Breast epithelium (tissue), 4 donors: ENCODE measurements at regions not wholly inside any gene's neighbourhood (a gene's known extent, or its start where the extent isn't known, plus 50 kb on each side); places are given as distances from the start of the nearest gene placed in this dataset.

Experiments
- DNase-seq, 2 donors: peaks; one replicate each; pipeline ENCODE4 v3.0.0-alpha.2; 2019; ENCODE audit warnings: low spot score in 2 of 2
- H3K27ac ChIP-seq, 2 donors: fragments of 200-600 bp; sonication (generic) in 1 of 2; one replicate each; pipeline ENCODE4 v1.5.1; 2016 to 2019; ENCODE audit warnings: mild to moderate bottlenecking in 1 of 2
- H3K27me3 ChIP-seq, 2 donors: fragments of 200-600 bp; sonication (generic) in 1 of 2; one replicate each; pipeline versions ENCODE4 v1.5.1 to v1.6.0; 2017 to 2019; ENCODE audit warnings: control low read depth in 1 of 2, mild to moderate bottlenecking in 1 of 2
- H3K36me3 ChIP-seq: fragments of 200-600 bp; one replicate; pipeline ENCODE4 v1.5.1; 2019
- H3K4me1 ChIP-seq, 2 donors: fragments of 200-600 bp; sonication (generic); one replicate each; pipeline ENCODE4 v1.5.1; 2016 to 2019; ENCODE audit warnings: control low read depth in 1 of 2
- H3K4me3 ChIP-seq, 3 donors: fragments of 200-600 bp; sonication (generic); 1 replicate in 2 of 3; 2 replicates in 1 of 3; pipeline ENCODE4 v1.5.1; 2016 to 2019; ENCODE audit warnings: mild to moderate bottlenecking in 3 of 3, moderate library complexity in 2 of 3
- H3K9me3 ChIP-seq, 2 donors: fragments of 200-600 bp; sonication (generic) in 1 of 2; one replicate each; pipeline ENCODE4 v1.5.1; 2016 to 2019; ENCODE audit warnings: control low read depth in 1 of 2
- POLR2A ChIP-seq: fragments of 450-650 bp; IDR thresholded peaks from one replicate; pipeline ENCODE4 v1.6.1; 2016; ENCODE audit warnings: antibody characterized with exemption, mild to moderate bottlenecking, moderate library complexity
- POLR2AphosphoS5 ChIP-seq, 3 donors: sonication (generic); formaldehyde crosslinking; IDR thresholded peaks; one replicate each; pipeline ENCODE4 v1.6.1; 2017; ENCODE audit warnings: antibody characterized with exemption in 3 of 3
- intact Hi-C: fragments of 100-400 bp; cut with DNase I; formaldehyde crosslinking; loops from one replicate; pipeline ENCODE4 v1.15.1; 2023; ENCODE audit warnings: low total_unique reads
- TF ChIP-seq, protein P1 (sequence below), 3 donors: fragments of 450-650 bp; IDR thresholded peaks; one replicate each; pipeline ENCODE4 v1.5.1; 2016 to 2017; ENCODE audit warnings: antibody characterized with exemption in 3 of 3, mild to moderate bottlenecking in 3 of 3, moderate library complexity in 3 of 3

DNA sequence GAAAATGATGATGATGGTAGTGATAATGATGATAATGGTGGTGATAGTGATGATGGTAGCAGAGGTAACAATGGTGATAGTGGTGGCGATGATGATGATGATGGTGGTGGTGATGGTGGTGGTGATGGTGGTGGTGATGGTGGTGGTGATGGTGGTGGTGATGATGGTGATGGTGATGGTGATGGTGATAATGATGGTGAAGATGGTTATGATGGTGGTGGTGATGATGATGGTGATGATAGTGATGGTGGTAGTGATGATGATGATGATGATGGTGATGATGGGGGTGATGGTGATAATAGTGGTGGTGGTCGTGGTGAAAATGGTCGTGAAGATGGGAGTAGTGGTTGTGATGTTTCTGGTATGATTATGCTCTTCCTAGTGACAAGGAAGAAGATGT, 581.8 kb downstream of the HS3ST4 start:
- Histone ChIP-seq H3K9me3 (peaks cover 0 to 16% of the 10 kb centered on the region in 2 donors), H3K27ac (no peak overlapping the region), H3K36me3 (no peaks in the 10 kb centered on the region), H3K4me1 (no peaks in the 10 kb centered on the region), H3K27me3 (no peaks in the 10 kb centered on the region), H3K4me3 (no peak overlapping the region)
- no peak for DNase-seq
- intact Hi-C loops, result no loop called here
- TF ChIP-seq, protein P1, sequence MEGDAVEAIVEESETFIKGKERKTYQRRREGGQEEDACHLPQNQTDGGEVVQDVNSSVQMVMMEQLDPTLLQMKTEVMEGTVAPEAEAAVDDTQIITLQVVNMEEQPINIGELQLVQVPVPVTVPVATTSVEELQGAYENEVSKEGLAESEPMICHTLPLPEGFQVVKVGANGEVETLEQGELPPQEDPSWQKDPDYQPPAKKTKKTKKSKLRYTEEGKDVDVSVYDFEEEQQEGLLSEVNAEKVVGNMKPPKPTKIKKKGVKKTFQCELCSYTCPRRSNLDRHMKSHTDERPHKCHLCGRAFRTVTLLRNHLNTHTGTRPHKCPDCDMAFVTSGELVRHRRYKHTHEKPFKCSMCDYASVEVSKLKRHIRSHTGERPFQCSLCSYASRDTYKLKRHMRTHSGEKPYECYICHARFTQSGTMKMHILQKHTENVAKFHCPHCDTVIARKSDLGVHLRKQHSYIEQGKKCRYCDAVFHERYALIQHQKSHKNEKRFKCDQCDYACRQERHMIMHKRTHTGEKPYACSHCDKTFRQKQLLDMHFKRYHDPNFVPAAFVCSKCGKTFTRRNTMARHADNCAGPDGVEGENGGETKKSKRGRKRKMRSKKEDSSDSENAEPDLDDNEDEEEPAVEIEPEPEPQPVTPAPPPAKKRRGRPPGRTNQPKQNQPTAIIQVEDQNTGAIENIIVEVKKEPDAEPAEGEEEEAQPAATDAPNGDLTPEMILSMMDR (IDR thresholded peaks at IDR 0.05), result no peak
- no peak for TF ChIP-seq POLR2A

DNA sequence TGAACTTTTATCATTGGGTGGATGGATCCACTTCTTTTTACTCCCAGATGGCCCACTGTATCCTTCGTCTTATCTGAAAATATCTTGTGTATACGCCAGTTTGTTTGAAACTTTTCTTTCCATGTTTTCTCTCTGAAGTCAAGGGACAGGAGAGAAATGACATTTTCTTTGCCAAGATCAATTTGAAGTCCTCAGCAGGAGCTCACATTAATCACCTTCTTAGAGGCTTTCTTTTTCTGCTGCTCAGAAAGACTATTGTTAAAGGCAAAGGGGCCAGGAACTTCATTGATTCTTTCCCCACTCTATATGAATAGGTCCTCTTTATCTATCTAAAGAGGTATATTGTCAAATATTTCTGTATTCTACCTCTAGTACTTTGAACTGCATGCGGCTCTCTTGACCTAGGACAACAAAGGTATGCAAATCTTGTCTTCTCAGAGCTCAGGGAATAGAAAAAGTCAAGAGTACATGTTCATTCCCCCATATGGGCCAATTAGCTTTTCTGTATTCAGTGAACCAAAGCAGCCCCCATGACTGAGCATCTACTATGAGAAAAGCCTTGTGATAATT, 583.3 kb downstream of the HS3ST4 start:
- Histone ChIP-seq H3K27me3 (no peaks in the 10 kb centered on the region), H3K9me3 (peaks cover 0 to 19% of the 10 kb centered on the region in 2 donors), H3K36me3 (no peaks in the 10 kb centered on the region), H3K27ac (no peak overlapping the region), H3K4me3 (no peak overlapping the region), H3K4me1 (no peaks in the 10 kb centered on the region)
- intact Hi-C loops, result no loop called here
- DNase-seq, result no peak
- no peak for TF ChIP-seq POLR2A

DNA sequence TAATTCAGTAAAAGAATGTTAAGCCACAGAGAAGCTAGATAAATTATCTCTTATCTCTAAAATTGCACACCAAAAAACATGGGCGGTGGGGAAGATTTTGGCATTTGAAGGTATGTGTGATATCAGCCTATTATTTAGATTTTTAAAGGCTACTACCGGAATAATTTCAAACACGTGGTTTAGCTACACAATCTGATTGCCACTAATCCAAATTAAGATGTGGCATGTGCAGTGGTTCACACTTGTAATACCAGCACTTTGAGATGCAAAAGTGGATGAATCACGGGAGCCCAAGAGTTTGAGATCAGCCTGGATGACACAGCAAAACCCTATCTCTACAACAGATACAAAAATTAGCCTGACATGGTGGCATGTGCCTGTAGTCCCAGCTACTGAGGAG, 584.5 kb downstream of the HS3ST4 start:
- Histone ChIP-seq H3K9me3 (peaks cover 0 to 19% of the 10 kb centered on the region in 2 donors), H3K36me3 (no peaks in the 10 kb centered on the region), H3K27me3 (no peaks in the 10 kb centered on the region), H3K27ac (no peak overlapping the region), H3K4me1 (no peaks in the 10 kb centered on the region), H3K4me3 (no peak overlapping the region)
- DNase-seq, result no peak
- intact Hi-C loops, result no loop called here
- TF ChIP-seq POLR2AphosphoS5 (IDR thresholded peaks at IDR 0.05), result no peak
- TF ChIP-seq, protein P1 (IDR thresholded peaks at IDR 0.05), result no peak
- no peak for TF ChIP-seq POLR2A

DNA sequence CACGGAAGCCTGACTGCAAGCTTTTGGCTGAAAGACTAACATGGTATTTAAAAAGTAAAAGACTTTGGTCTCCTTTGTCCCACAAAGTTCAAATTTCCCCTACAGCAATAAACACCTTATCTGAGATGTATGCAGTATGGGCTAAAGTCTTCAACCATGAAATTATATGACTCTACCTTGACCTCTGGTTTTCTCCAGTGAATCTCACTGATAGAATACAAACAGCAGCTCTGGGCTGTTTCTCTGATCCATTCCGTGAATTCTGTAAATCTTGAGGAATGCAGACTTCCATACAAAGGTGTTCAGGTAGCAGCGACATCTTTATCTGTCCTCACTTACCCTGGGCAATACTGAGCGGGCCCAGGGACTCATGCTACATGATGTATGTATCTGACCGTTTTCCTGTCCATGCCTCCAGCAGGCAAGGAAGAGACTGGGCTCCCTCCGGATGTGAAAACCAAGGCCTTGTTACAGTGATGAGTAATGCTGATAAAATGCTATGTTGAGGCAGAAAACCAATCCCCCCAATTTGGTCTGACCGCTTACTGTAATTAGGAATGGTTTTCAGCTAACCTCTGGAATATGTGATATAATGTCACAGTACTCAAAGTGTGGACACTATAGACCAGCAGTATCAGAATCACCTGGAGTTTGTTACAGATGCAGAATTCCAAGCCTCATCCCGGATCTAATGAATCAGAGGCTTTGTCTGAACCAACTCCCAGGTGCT, 589.8 kb downstream of the HS3ST4 start:
- intact Hi-C loops, result no loop called here
- Histone ChIP-seq H3K4me3 (no peak overlapping the region), H3K27me3 (no peaks in the 10 kb centered on the region), H3K36me3 (no peaks in the 10 kb centered on the region), H3K27ac (no peak overlapping the region), H3K4me1 (no peaks in the 10 kb centered on the region), H3K9me3 (peaks cover 0 to 19% of the 10 kb centered on the region in 2 donors)
- TF ChIP-seq POLR2AphosphoS5 (IDR thresholded peaks at IDR 0.05), result no peak
- TF ChIP-seq POLR2A, result no peak
- TF ChIP-seq, protein P1 (IDR thresholded peaks at IDR 0.05), result no peak
- no peak for DNase-seq

DNA sequence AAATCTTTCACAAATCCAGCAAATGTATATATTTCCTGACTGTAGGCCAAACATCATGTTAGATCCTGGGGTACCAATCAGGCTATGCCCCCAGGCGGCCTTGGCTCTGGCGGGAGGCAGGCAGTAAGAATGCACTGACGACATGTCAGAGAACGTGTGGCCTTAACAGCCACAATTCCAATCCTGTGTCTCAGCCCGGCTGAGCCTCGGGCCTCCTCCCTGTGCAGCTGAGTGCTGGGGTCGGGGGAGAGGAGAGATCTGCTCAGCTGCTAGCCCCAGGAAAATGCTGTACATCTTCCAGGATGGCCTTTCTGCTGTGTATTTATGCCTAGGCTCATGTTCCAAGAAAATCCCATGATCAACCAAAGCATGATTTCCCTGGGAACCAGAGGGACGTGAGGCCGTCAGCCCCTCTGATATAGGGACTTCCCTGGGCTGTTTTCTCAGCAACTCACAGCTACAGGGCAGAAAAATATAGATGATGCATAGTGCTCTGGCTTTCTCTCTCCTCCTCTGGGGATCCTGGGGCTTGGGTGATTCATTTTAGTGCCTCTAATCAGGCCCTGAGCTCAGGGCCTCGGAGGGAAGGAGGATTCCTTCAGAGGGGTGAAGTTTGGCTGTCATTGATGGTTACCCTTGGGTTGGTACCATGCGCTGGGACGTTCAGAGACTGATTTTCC, 604.0 kb downstream of the HS3ST4 start:
- no peak for DNase-seq
- Histone ChIP-seq H3K4me1 (no peaks in the 10 kb centered on the region), H3K36me3 (no peaks in the 10 kb centered on the region), H3K27me3 (no peaks in the 10 kb centered on the region), H3K4me3 (no peak overlapping the region), H3K9me3 (no peaks in the 10 kb centered on the region), H3K27ac (no peak overlapping the region)
- intact Hi-C loops, result loop anchor here (2.0 kb wide), 1 partner anchor 71 kb away; no protein-coding TSS in a partner anchor
- TF ChIP-seq POLR2A (no peak), POLR2AphosphoS5 (IDR thresholded peaks at IDR 0.05) (no peak)
- TF ChIP-seq, protein P1 (IDR thresholded peaks at IDR 0.05), result no peak
